ENCODE measurements at regions not wholly inside any gene's neighbourhood (a gene's known extent, or its start where the extent isn't known, plus 50 kb on each side); places are given as distances from the start of the nearest gene placed in this dataset.

GRCh38 chr7:52786174-52786573 lies 249.3 kb upstream of the POM121L12 start:
- Mint-ChIP-seq H3K4me3 (ENCODE audit: low read depth, unreplicated experiment) (no peak overlapping the region), H3K4me1 (ENCODE audit: low read depth, unreplicated experiment) (no peaks in the 10 kb centered on the region), H3K9me3 (ENCODE audit: low read depth, unreplicated experiment) (peaks cover 22% of the 10 kb centered on the region), H3K27ac (ENCODE audit: unreplicated experiment) (no peak overlapping the region), H3K36me3 (ENCODE audit: insufficient read depth, unreplicated experiment) (no peaks in the 10 kb centered on the region), H3K27me3 (ENCODE audit: unreplicated experiment) (no peaks in the 10 kb centered on the region)
- intact Hi-C loops (cut with micrococcal nuclease; ENCODE audit: unreplicated experiment), result no loop called here
- CTCF ChIA-PET, result no interaction called here
- no TSS peak for BruUV-seq (replicated peaks)
- DNase-seq, result no peak
- TF ChIP-seq, protein P1, sequence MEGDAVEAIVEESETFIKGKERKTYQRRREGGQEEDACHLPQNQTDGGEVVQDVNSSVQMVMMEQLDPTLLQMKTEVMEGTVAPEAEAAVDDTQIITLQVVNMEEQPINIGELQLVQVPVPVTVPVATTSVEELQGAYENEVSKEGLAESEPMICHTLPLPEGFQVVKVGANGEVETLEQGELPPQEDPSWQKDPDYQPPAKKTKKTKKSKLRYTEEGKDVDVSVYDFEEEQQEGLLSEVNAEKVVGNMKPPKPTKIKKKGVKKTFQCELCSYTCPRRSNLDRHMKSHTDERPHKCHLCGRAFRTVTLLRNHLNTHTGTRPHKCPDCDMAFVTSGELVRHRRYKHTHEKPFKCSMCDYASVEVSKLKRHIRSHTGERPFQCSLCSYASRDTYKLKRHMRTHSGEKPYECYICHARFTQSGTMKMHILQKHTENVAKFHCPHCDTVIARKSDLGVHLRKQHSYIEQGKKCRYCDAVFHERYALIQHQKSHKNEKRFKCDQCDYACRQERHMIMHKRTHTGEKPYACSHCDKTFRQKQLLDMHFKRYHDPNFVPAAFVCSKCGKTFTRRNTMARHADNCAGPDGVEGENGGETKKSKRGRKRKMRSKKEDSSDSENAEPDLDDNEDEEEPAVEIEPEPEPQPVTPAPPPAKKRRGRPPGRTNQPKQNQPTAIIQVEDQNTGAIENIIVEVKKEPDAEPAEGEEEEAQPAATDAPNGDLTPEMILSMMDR (IDR thresholded peaks at IDR 0.05; ENCODE audit: unreplicated experiment), result no peak

GRCh38 chr7:52782348-52782747 lies 253.1 kb upstream of the POM121L12 start:
- no peaks in the 10 kb centered on the region for H3K36me3 Mint-ChIP-seq (ENCODE audit: insufficient read depth, unreplicated experiment)
- no peak for DNase-seq
- no TSS peak for BruUV-seq (replicated peaks)

DNA sequence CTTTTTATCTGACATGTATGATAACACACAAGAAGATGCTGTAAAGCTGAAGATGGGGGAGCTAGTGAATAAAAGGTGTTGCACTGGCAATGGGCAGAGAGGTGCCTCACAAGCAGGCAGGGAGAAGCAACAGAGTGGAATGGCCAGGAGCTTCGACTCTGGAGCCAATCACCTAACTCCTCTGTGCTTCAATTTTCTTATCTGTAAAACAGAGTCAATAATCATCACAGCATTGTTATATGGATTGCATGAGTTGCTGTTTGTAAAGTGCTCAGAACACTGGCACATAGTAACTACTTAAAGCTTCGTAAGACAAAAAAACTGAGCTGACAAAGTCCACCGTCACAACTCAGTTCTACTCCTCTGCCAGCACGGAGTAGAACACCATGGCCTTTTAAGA lies 254.2 kb upstream of the POM121L12 start:
- H3K4me1 Mint-ChIP-seq (ENCODE audit: low read depth, unreplicated experiment), result no peaks in the 10 kb centered on the region
- CTCF ChIA-PET, result interaction anchor here (0.7 kb wide), 1 partner anchor 21 kb away, joined by 3 read pairs; no protein-coding TSS in a partner anchor
- H3K27ac Mint-ChIP-seq (ENCODE audit: unreplicated experiment), result no peak overlapping the region
- intact Hi-C loops (cut with micrococcal nuclease; ENCODE audit: unreplicated experiment), result no loop called here
- no peak overlapping the region for H3K4me3 Mint-ChIP-seq (ENCODE audit: low read depth, unreplicated experiment)
- H3K27me3 Mint-ChIP-seq (ENCODE audit: unreplicated experiment), result no peaks in the 10 kb centered on the region
- TF ChIP-seq, protein P1 (IDR thresholded peaks at IDR 0.05; ENCODE audit: unreplicated experiment), result no peak
- no peak for DNase-seq
- H3K9me3 Mint-ChIP-seq (ENCODE audit: low read depth, unreplicated experiment), result peaks cover 30% of the 10 kb centered on the region
- no TSS peak for BruUV-seq (replicated peaks)
- no peaks in the 10 kb centered on the region for H3K36me3 Mint-ChIP-seq (ENCODE audit: insufficient read depth, unreplicated experiment)

More at GRCh38 chr7:52782348-52782747, 253.1 kb upstream of the POM121L12 start:
- intact Hi-C loops (cut with micrococcal nuclease; ENCODE audit: unreplicated experiment), result no loop called here
- Mint-ChIP-seq H3K4me1 (ENCODE audit: low read depth, unreplicated experiment) (no peaks in the 10 kb centered on the region), H3K27me3 (ENCODE audit: unreplicated experiment) (no peaks in the 10 kb centered on the region), H3K9me3 (ENCODE audit: low read depth, unreplicated experiment) (peaks cover 25% of the 10 kb centered on the region), H3K27ac (ENCODE audit: unreplicated experiment) (no peak overlapping the region), H3K4me3 (ENCODE audit: low read depth, unreplicated experiment) (no peak overlapping the region)
- TF ChIP-seq, protein P1 (IDR thresholded peaks at IDR 0.05; ENCODE audit: unreplicated experiment), result no peak
- CTCF ChIA-PET, result interaction anchor here (0.7 kb wide), 2 partner anchors 14 to 1101 kb away, joined by 3 read pairs; no protein-coding TSS in a partner anchor

GRCh38 chr7:52779004-52779403 lies 256.4 kb upstream of the POM121L12 start:
- TF ChIP-seq, protein P1 (IDR thresholded peaks at IDR 0.05; ENCODE audit: unreplicated experiment), result no peak
- Mint-ChIP-seq H3K4me3 (ENCODE audit: low read depth, unreplicated experiment) (no peak overlapping the region), H3K9me3 (ENCODE audit: low read depth, unreplicated experiment) (peaks cover 21% of the 10 kb centered on the region), H3K27me3 (ENCODE audit: unreplicated experiment) (no peaks in the 10 kb centered on the region), H3K27ac (ENCODE audit: unreplicated experiment) (no peak overlapping the region), H3K4me1 (ENCODE audit: low read depth, unreplicated experiment) (no peaks in the 10 kb centered on the region), H3K36me3 (ENCODE audit: insufficient read depth, unreplicated experiment) (no peaks in the 10 kb centered on the region)
- no peak for DNase-seq
- intact Hi-C loops (cut with micrococcal nuclease; ENCODE audit: unreplicated experiment), result no loop called here
- CTCF ChIA-PET, result no interaction called here
- BruUV-seq (replicated peaks), result no TSS peak

All from Calu3 (cell line).